HCT116 (cell line): ENCODE measurements at regions not wholly inside any gene's neighbourhood (a gene's known extent, or its start where the extent isn't known, plus 50 kb on each side); places are given as distances from the start of the nearest gene placed in this dataset.

Experiments
- ATAC-seq: fragments of 200-7000 bp; cut with Tn5 transposase; 2 replicates; pipeline ENCODE4 v1.9.1; 2020; ENCODE audit warnings: mild to moderate bottlenecking, moderate library complexity
- BruUV-seq: library from RNA; stranded (reverse); fragments of 400-500 nt; replicated peaks from 2 replicates; lab custom pipeline; 2021; lab: Mats Ljungman, UMichigan
- CTCF ChIA-PET: fragments of 300-600 bp; sonication (Branson Sonifier 250); formaldehyde crosslinking; loops from one replicate; lab custom pipeline; 2021; ENCODE audit warnings: antibody characterized with exemption; lab: Charles Lee
- POLR2A ChIA-PET: fragments of 300-600, 350-600 bp; sonication (Branson Sonifier 250); formaldehyde crosslinking; loops from one replicate; lab custom pipeline; 2021; ENCODE audit warnings: antibody characterized with exemption; lab: Charles Lee
- RAD21 ChIA-PET, 2 experiments: fragments of 300-600 bp; sonication (Branson Sonifier 250); formaldehyde crosslinking; loops; one replicate each; lab custom pipeline; 2023; ENCODE audit warnings: low total read pairs in 2 of 2; ENCODE audit not compliant: uncharacterized antibody in 2 of 2, unreplicated experiment in 2 of 2, low non-redundant PET in 1 of 2; lab: Charles Lee
- DNase-seq: peaks from one replicate; pipeline ENCODE4 v3.0.0-alpha.2; 2010; ENCODE audit warnings: low read depth, low spot score
- H2AFZ ChIP-seq: fragments of 200-600 bp; shearing (Covaris generic), sonication (generic); 2 replicates; pipeline ENCODE4 v1.6.1; 2017; ENCODE audit warnings: low read depth, mixed run types, mixed read lengths, antibody characterized with exemption, low read length; ENCODE audit not compliant: poor library complexity, severe bottlenecking
- H3K27ac ChIP-seq: 2 replicates; pipeline ENCODE4 v1.5.1; 2012; ENCODE audit warnings: low read depth, low read length
- H3K27me3 ChIP-seq: fragments of 200-600 bp; sonication (generic); 2 replicates; pipeline ENCODE4 v1.6.1; 2016; ENCODE audit warnings: mixed run types, low read length, mixed read lengths; ENCODE audit not compliant: insufficient read depth
- H3K36me3 ChIP-seq, 2 experiments: fragments of 200-500 bp in 1 of 2; fragments of 200-600 bp in 1 of 2; sonication (Bioruptor generic) in 1 of 2; sonication (generic) in 1 of 2; 2 replicates each; pipeline versions ENCODE4 v1.5.1 to v1.6.1; 2014 to 2016; ENCODE audit warnings: low read length in 2 of 2, inconsistent platforms in 1 of 2, mixed read lengths in 1 of 2, mixed run types in 1 of 2; ENCODE audit not compliant: insufficient read depth in 2 of 2, control insufficient read depth in 1 of 2
- H3K4me1 ChIP-seq, 2 experiments: fragments of 200-600 bp in 1 of 2; sonication (generic) in 1 of 2; 2 replicates each; pipeline versions ENCODE4 v1.5.1 to v1.6.1; 2012 to 2017; ENCODE audit warnings: low read length in 2 of 2, inconsistent platforms in 1 of 2, mild to moderate bottlenecking in 1 of 2, mixed read lengths in 1 of 2, mixed run types in 1 of 2, moderate library complexity in 1 of 2; ENCODE audit not compliant: insufficient read depth in 2 of 2, control insufficient read depth in 1 of 2
- H3K4me2 ChIP-seq: fragments of 200-600 bp; sonication (generic); 2 replicates; pipeline ENCODE4 v1.6.1; 2017; ENCODE audit warnings: mixed run types, low read length, mixed read lengths
- H3K4me3 ChIP-seq, 2 experiments: fragments of 200-600 bp in 1 of 2; sonication (generic) in 1 of 2; replicated peaks in 1 of 2; 2 replicates each; pipeline ENCODE4 v1.5.1; 2011 to 2016; ENCODE audit warnings: low read length in 2 of 2, control low read depth in 1 of 2, low read depth in 1 of 2, mild to moderate bottlenecking in 1 of 2, mixed read lengths in 1 of 2, mixed run types in 1 of 2
- H3K79me2 ChIP-seq: fragments of 200-600 bp; sonication (generic); 2 replicates; pipeline ENCODE4 v1.6.1; 2017; ENCODE audit warnings: mild to moderate bottlenecking, mixed run types, low read length, moderate library complexity, mixed read lengths; ENCODE audit not compliant: insufficient read depth
- H3K9ac ChIP-seq: fragments of 200-600 bp; sonication (generic); 2 replicates; pipeline ENCODE4 v1.6.1; 2016; ENCODE audit warnings: low read length, mixed read lengths
- H3K9me2 ChIP-seq: fragments of 200-600 bp; sonication (generic), shearing (Covaris generic); 2 replicates; pipeline ENCODE4 v1.6.1; 2017; ENCODE audit warnings: mixed run types, mild to moderate bottlenecking, moderate library complexity; ENCODE audit not compliant: insufficient read depth
- H3K9me3 ChIP-seq, 2 experiments: fragments of 200-500 bp in 1 of 2; fragments of 200-600 bp in 1 of 2; sonication (Bioruptor generic) in 1 of 2; sonication (generic) in 1 of 2; 2 replicates each; pipeline ENCODE4 v1.6.1; 2014 to 2017; ENCODE audit warnings: low read length in 2 of 2, mixed read lengths in 2 of 2, inconsistent platforms in 1 of 2, low read depth in 1 of 2, mild to moderate bottlenecking in 1 of 2, mixed run types in 1 of 2, moderate library complexity in 1 of 2; ENCODE audit not compliant: control insufficient read depth in 1 of 2, insufficient read depth in 1 of 2
- H4K20me1 ChIP-seq: fragments of 200-600 bp; sonication (generic), shearing (Covaris generic); 2 replicates; pipeline ENCODE4 v1.6.1; 2017; ENCODE audit warnings: mixed run types, mild to moderate bottlenecking, moderate library complexity; ENCODE audit not compliant: insufficient read depth
- ATF3 ChIP-seq: IDR thresholded peaks from 2 replicates; pipeline ENCODE4 v1.6.1; 2012
- POLR2AphosphoS5 ChIP-seq: IDR thresholded peaks from 2 replicates; pipeline ENCODE4 v1.6.1; 2011; ENCODE audit warnings: mild to moderate bottlenecking, low read depth, low read length, moderate library complexity
- REST ChIP-seq: IDR thresholded peaks from 2 replicates; pipeline ENCODE4 v1.6.1; 2012; ENCODE audit warnings: low read depth
- SP1 ChIP-seq: IDR thresholded peaks from 2 replicates; pipeline ENCODE4 v1.6.1; 2012; ENCODE audit warnings: low read depth
- TCF7L2 ChIP-seq: IDR thresholded peaks from 2 replicates; pipeline ENCODE4 v1.7.0; 2011; ENCODE audit warnings: borderline replicate concordance, inconsistent platforms; ENCODE audit not compliant: insufficient read depth, insufficient read length; ENCODE audit errors: extremely low read depth
- ZNF274 ChIP-seq: fragments of 200-500 bp; sonication (Bioruptor generic); IDR thresholded peaks from 2 replicates; pipeline ENCODE4 v1.6.1; 2014; ENCODE audit warnings: mild to moderate bottlenecking, low read depth, low read length, inconsistent platforms
- intact Hi-C: fragments of 100-400 bp; cut with micrococcal nuclease; formaldehyde crosslinking; loops from 2 replicates; pipeline ENCODE4 v1.10.0; 2022

GRCh38 chr1:25019337-25020172, 89.5 kb upstream of the RUNX3 start:
- Histone ChIP-seq H3K79me2 (no peaks in the 10 kb centered on the region), H3K4me2 (no peak overlapping the region), H3K9ac (no peak overlapping the region), H2AFZ (no peak overlapping the region), H3K9me2 (no peaks in the 10 kb centered on the region), H3K9me3 (no peaks in the 10 kb centered on the region), H4K20me1 (no peaks in the 10 kb centered on the region), H3K27ac (no peak overlapping the region), H3K27me3 (no peaks in the 10 kb centered on the region), H3K36me3 (no peaks in the 10 kb centered on the region), H3K4me1 (peaks cover 12 to 32% of the 10 kb centered on the region in 2 experiments), H3K4me3 (no peak overlapping the region)
- RAD21 ChIA-PET: no interaction called here
- ATAC-seq (no peak), DNase-seq (no peak)
- CTCF ChIA-PET: no interaction called here
- BruUV-seq: no TSS peak
- POLR2A ChIA-PET: no interaction called here
- no peak for TF ChIP-seq REST
- TF ChIP-seq ZNF274: no peak
- no peak for TF ChIP-seq SP1
- TF ChIP-seq POLR2AphosphoS5: no peak
- TF ChIP-seq ATF3: no peak
- no peak for TF ChIP-seq TCF7L2
- intact Hi-C loops: no loop called here
